Small intestine (tissue), 7 donors: ENCODE measurements at regions not wholly inside any gene's neighbourhood (a gene's known extent, or its start where the extent isn't known, plus 50 kb on each side); places are given as distances from the start of the nearest gene placed in this dataset.

Experiments used
- DNase-seq, 2 donors: peaks; one replicate each; pipeline versions ENCODE4 v3.0.0 to v3.0.0-alpha.2; 2013
- FAIRE-seq: peaks from 2 replicates; lab custom pipeline; 2012; peaks lifted over from hg19 to GRCh38; lab: Jason Lieb, UNC
- H3K27ac ChIP-seq, 3 donors: one replicate each; pipeline ENCODE4 v1.5.1; 2013; ENCODE audit warnings: low read length in 2 of 3, mild to moderate bottlenecking in 2 of 3, control low read depth in 1 of 3, inconsistent platforms in 1 of 3, low read depth in 1 of 3, moderate library complexity in 1 of 3
- H3K27me3 ChIP-seq, 3 donors: one replicate each; pipeline ENCODE4 v1.6.1; 2013; ENCODE audit warnings: low read length in 3 of 3, inconsistent platforms in 1 of 3; ENCODE audit not compliant: control insufficient read depth in 3 of 3, insufficient read depth in 3 of 3
- H3K36me3 ChIP-seq, 3 donors: one replicate each; pipeline ENCODE4 v1.6.1; 2013; ENCODE audit warnings: low read length in 3 of 3, inconsistent platforms in 1 of 3, low read depth in 1 of 3, mild to moderate bottlenecking in 1 of 3, moderate library complexity in 1 of 3; ENCODE audit not compliant: control insufficient read depth in 3 of 3, insufficient read depth in 2 of 3
- H3K4me1 ChIP-seq, 3 donors: one replicate each; pipeline ENCODE4 v1.6.1; 2013; ENCODE audit warnings: low read length in 2 of 3, inconsistent platforms in 1 of 3, low read depth in 1 of 3, mild to moderate bottlenecking in 1 of 3, moderate library complexity in 1 of 3; ENCODE audit not compliant: control insufficient read depth in 3 of 3, insufficient read depth in 2 of 3
- H3K4me3 ChIP-seq, 3 donors: one replicate each; pipeline ENCODE4 v1.5.1; 2013; ENCODE audit warnings: low read length in 3 of 3, control low read depth in 1 of 3, inconsistent platforms in 1 of 3, low read depth in 1 of 3, mild to moderate bottlenecking in 1 of 3, moderate library complexity in 1 of 3
- H3K9me3 ChIP-seq, 2 donors: one replicate each; pipeline ENCODE4 v1.6.1; 2013; ENCODE audit warnings: low read depth in 1 of 2, low read length in 1 of 2; ENCODE audit not compliant: control insufficient read depth in 2 of 2, insufficient read depth in 1 of 2
- WGBS, 3 donors: extraction: QIAGEN DNeasy Blood & Tissue Kit; methylation state at CpG; one replicate each; pipeline ENCODE4 v1.1.7; 2013; 5-methylcytosine and 5-hydroxymethylcytosine counted together
- donor health status: healthy with polysubstance abuse.
- donor health status: control.
- donor health status: control.
- donor health status: Bipolar disorder and iron deficiency.
- donor health status: healthy.

DNA sequence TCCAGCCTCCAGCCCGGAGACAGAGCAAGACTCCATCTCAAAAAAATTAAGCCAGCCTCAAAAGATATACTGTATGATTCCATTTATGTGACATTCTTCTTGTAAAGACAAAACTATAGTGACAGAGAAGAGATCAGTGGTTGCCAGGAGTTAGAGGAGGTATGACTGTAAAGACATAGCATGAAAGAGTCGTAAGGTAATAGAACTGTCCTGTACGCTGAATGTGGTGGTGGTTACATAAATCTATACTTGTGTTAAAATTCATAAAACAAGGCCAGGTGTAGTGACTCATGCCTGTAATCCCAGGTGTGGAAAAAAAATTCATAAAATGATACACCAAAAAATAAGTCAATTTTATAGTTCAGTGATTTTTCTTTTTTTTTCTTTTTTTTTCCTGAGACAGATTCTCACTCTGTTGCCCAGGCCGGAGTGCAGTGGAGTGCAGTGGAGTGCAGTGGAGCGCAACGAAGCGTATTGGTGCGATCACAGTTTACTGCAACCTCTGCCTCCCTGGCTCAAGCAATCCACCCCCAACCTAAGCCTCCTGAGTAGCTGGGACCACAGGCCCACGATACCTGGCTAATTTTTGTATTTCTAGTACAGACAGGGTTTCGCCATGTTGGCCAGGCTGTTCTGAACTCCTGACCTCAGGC, 84.9 kb upstream of the CXADR start:
- Histone ChIP-seq H3K36me3 (no peaks in the 10 kb centered on the region), H3K9me3 (peaks cover 0 to 3% of the 10 kb centered on the region in 2 donors), H3K27ac (no peak overlapping the region), H3K27me3 (no peaks in the 10 kb centered on the region), H3K4me1 (no peaks in the 10 kb centered on the region), H3K4me3 (no peak overlapping the region)
- DNase-seq (no peak), FAIRE-seq (no peak)
- 82 to 84% (median 83%) methylated on average over 10 of the region's 10 CpGs for WGBS, 3 donors

DNA sequence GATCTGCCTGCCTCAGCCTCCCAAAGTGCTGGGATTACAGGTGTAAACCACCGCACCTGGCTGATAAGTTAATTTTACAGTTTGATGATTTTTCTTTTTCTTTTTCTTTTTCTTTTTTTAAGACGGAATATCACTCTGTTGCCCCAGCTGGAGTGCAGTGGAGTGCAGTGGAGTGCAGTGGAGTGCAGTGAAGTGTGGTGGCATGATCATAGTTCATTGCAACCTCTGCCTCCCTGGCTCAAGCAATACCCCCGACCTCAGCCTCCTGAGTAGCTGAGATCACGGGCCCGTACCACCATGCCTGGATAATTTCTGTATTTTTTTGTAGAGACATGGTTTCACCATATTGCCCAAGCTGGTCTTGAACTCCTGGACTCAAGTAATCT, 84.4 kb upstream of the CXADR start:
- FAIRE-seq (no peak), DNase-seq (no peak)
- no peaks in the 10 kb centered on the region for H3K27me3 ChIP-seq
- H3K36me3 ChIP-seq, result no peaks in the 10 kb centered on the region
- H3K27ac ChIP-seq, result no peak overlapping the region
- H3K4me1 ChIP-seq, result no peaks in the 10 kb centered on the region
- no peak overlapping the region for H3K4me3 ChIP-seq
- 84 to 90% (median 87%) methylated on average over 5 of the region's 5 CpGs for WGBS, 3 donors
- H3K9me3 ChIP-seq, result peaks cover 0 to 3% of the 10 kb centered on the region in 2 donors

DNA sequence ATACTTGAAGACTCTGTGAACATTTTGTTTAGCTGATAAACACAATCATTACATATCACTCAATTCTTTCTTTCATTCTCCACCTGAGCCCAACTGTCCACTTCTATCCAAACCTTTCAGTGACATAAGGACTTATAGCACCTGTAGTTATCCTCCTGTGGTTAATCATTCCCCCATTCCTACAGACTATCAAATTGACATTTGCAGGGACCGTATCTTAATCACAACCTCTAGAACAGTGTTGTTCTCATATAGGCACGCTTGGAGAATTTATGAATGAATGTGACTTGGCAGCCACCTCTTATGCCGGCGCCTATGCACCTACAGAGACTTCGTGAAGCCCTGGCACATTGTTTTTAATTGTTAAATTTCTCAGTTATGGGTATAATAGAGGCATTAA, 83.9 kb upstream of the CXADR start:
- FAIRE-seq (no peak), DNase-seq (no peak)
- no peak overlapping the region for H3K4me3 ChIP-seq
- no peak overlapping the region for H3K27ac ChIP-seq
- no peaks in the 10 kb centered on the region for H3K4me1 ChIP-seq
- H3K27me3 ChIP-seq, result no peaks in the 10 kb centered on the region
- H3K9me3 ChIP-seq, result peaks cover 0 to 3% of the 10 kb centered on the region in 2 donors
- H3K36me3 ChIP-seq, result no peaks in the 10 kb centered on the region
- WGBS, 3 donors, result 48 to 64% (median 62%) methylated on average over 5 of the region's 5 CpGs

DNA sequence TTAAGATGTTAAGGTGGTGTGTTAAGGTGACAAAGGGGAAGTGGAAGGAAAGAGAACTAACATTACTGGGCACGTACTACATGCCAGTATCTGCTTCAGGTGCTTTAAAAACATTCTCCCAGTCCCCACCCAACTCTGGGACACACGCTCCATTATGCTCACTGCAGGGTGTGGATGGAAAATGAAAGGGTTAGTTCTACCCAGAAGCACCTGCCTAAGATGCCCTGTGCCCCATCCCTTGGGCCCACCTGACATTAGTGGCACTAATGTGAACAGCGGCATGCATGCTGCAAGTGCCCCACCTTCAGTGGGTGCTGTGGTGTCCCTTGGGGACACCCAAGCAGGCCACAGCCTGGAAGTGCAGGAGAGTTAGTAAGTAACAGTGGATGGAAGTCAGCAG, 82.9 kb upstream of the CXADR start:
- Histone ChIP-seq H3K36me3 (no peaks in the 10 kb centered on the region), H3K4me1 (no peaks in the 10 kb centered on the region), H3K4me3 (no peak overlapping the region), H3K9me3 (peaks cover 0 to 1% of the 10 kb centered on the region in 2 donors), H3K27ac (no peak overlapping the region), H3K27me3 (no peaks in the 10 kb centered on the region)
- DNase-seq (peak; percentile 50 to 54), FAIRE-seq (no peak)
- WGBS, 3 donors, result 22 to 61% (median 41%) methylated on average over 3 of the region's 3 CpGs

DNA sequence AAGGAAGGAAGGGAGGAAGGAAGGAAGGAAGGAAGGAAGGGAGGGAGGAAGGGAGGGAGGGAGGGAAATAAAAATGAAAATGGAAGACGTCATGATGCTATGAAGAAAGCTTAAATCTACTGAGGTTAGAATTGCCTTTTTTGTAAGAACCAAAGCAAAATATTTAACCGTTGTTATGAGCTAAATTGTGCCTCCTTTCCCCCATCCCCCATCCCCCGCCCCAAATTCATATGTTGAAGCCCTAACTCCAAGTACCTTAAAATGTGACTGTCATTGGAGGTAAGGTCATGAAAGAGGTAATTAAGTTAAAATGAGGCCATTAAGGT, 80.1 kb upstream of the CXADR start:
- Histone ChIP-seq H3K4me3 (no peak overlapping the region), H3K9me3 (no peaks in the 10 kb centered on the region), H3K4me1 (peaks cover 0 to 13% (median 0%) of the 10 kb centered on the region in 3 donors), H3K27me3 (no peaks in the 10 kb centered on the region), H3K36me3 (no peaks in the 10 kb centered on the region), H3K27ac (no peak overlapping the region)
- DNase-seq (no peak), FAIRE-seq (no peak)
- 90 to 93% (median 92%) methylated on average over 3 of the region's 3 CpGs for WGBS, 3 donors

DNA sequence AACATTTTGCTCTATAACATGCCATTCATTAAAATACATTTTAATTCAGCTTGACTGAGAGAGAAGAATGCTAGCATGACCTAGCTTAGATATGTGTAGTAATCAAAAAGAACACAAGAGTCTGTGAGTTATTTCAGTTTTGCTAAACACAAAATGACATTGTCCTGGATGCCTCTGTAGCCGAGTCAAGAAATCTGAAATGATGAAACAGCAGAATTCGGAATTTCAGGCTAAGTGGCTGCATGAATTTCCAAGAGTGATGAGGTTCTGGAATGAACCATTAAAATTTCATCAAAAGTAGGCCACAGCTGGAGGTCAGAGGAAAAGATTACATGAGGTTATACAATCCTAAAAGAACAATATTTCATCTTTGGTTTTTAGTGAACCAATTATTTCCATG, 79.1 kb upstream of the CXADR start:
- Histone ChIP-seq H3K36me3 (no peaks in the 10 kb centered on the region), H3K27ac (no peak overlapping the region), H3K9me3 (no peaks in the 10 kb centered on the region), H3K4me3 (no peak overlapping the region), H3K4me1 (peaks cover 0 to 13% (median 0%) of the 10 kb centered on the region in 3 donors), H3K27me3 (no peaks in the 10 kb centered on the region)
- FAIRE-seq, result no peak
- DNase-seq, result no peak
- 63 to 78% (median 68%) methylated on average over 2 of the region's 2 CpGs for WGBS, 3 donors

DNA sequence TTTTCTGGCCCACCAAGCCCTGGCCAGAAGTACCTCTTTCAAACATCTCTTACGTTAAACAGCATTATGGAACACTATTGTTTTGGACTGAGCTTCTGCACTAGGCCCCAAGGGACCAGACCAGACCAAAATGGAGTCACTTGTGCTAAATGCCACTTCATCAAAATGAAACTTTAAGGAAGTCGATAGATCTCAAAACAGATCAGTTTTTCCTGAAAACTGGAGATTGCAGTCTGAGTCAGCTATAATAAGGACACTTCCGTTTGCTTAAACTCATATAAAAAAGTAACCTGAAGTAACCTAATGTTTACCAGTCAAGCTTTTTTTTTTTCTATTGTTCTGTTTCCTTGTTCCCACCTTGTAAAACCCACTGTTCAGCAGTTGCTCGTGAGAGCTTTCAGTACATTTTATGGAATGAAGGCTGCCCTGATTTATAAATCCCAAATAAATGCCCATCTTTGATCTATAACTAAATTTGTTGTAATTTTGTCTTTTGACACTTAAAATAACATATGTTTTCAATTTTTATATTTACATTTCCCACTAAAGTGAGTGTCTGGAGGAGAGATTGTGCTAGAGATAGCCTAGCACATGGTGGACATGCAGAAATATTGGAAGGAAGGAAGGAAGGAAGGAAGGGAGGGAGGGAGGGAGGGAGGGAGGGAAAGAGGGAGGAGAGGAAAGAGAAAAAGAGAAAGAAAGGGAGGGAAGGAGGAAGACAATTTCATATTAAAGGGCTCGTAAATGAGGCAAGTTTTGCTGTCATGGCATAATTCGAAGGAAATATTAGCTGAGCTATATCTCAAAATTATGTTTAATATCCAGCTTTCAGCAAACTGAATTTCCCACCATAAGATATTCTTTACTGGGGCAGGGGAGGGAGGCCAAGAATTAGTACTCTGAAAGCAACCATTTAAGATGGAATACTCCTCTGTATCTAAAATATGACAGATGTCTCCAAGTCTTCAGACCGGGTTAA, 77.0 kb upstream of the CXADR start:
- H3K9me3 ChIP-seq, result no peaks in the 10 kb centered on the region
- no peak overlapping the region for H3K4me3 ChIP-seq
- no peaks in the 10 kb centered on the region for H3K36me3 ChIP-seq
- H3K27ac ChIP-seq, result no peak overlapping the region
- DNase-seq (peak in 1 of 2 donors; percentile 15), FAIRE-seq (no peak)
- no peaks in the 10 kb centered on the region for H3K27me3 ChIP-seq
- peaks cover 0 to 13% (median 0%) of the 10 kb centered on the region in 3 donors for H3K4me1 ChIP-seq
- WGBS, 3 donors, result 66 to 68% (median 68%) methylated on average over 7 of the region's 7 CpGs

DNA sequence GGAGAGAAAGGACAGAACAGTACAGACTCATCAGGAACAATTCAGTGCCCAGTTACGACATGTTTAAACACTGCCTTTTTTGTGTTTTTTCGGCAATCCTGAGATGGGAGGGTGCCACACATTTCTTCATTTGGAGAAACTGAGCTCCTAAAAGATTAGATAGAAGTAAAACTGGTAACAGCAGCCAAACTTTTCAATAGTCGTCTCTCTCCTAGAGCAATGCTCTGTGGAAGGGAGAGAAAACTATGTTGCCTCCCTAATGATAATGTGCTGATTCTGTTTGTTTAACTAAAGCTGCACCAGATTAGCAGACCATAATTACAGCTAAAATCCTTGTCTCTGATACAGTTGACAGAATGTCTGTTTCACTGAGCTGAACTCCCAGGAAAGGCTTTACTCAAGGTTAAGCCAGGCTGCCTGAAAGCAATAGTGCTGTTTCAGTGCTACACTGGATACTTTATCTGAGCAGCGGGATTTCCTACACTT, 76.2 kb upstream of the CXADR start:
- no peaks in the 10 kb centered on the region for H3K27me3 ChIP-seq
- H3K4me3 ChIP-seq, result no peak overlapping the region
- no peak overlapping the region for H3K27ac ChIP-seq
- H3K36me3 ChIP-seq, result no peaks in the 10 kb centered on the region
- H3K9me3 ChIP-seq, result no peaks in the 10 kb centered on the region
- peaks cover 0 to 13% (median 0%) of the 10 kb centered on the region in 3 donors for H3K4me1 ChIP-seq
- no peak for FAIRE-seq
- WGBS, 3 donors, result 27 to 55% (median 46%) methylated on average over 4 of the region's 4 CpGs
- DNase-seq, result peak; percentile 10 to 39
